Spleen (tissue), 7 donors: ENCODE measurements at regions not wholly inside any gene's neighbourhood (a gene's known extent, or its start where the extent isn't known, plus 50 kb on each side); places are given as distances from the start of the nearest gene placed in this dataset.

Experiments used
- CTCF ChIP-seq, 11 experiments: fragments of 200-600 bp in 7 of 11; fragments of 450-650 bp in 4 of 11; sonication (generic) in 4 of 11; IDR thresholded peaks in 8 of 11; conservative IDR thresholded peaks in 3 of 11; 1 replicate in 7 of 11; 2 replicates in 4 of 11; pipeline versions ENCODE4 v1.4.0 to v1.8.0; 2016 to 2021; ENCODE audit warnings: antibody characterized with exemption in 11 of 11, inconsistent platforms in 4 of 11, mild to moderate bottlenecking in 1 of 11
- POLR2A ChIP-seq, 3 donors: fragments of 450-650 bp; IDR thresholded peaks; one replicate each; pipeline ENCODE4 v1.5.1; 2017; ENCODE audit warnings: antibody characterized with exemption in 3 of 3, mild to moderate bottlenecking in 1 of 3
- POLR2AphosphoS5 ChIP-seq, 3 donors: sonication (generic); formaldehyde crosslinking; IDR thresholded peaks; one replicate each; pipeline ENCODE4 v1.5.1; 2017; ENCODE audit warnings: antibody characterized with exemption in 3 of 3
- donor health status: DM: no; HTN: no; CAD: no; lungs with moderate emphysema.
- donor health status: DM: no; HTN: no; CAD: no.
- donor health status: DM: no; HTN: no; CAD: no.

GRCh38 chr5:54619731-54620130, 102.2 kb downstream of the SNX18 start:
- TF ChIP-seq CTCF (IDR thresholded peaks at IDR 0.05 in 8 of 11, conservative IDR thresholded peaks at IDR 0.05 in 3 of 11) (no peak), POLR2A (IDR thresholded peaks at IDR 0.05) (no peak), POLR2AphosphoS5 (IDR thresholded peaks at IDR 0.05) (no peak)
